Parathyroid adenoma (tissue), 2 donors: ENCODE measurements at regions not wholly inside any gene's neighbourhood (a gene's known extent, or its start where the extent isn't known, plus 50 kb on each side); places are given as distances from the start of the nearest gene placed in this dataset.

Source experiments
- H2AFZ ChIP-seq: fragments of 300-600 bp; sonication (generic); one replicate; pipeline ENCODE4 v1.7.0; 2017; ENCODE audit warnings: antibody characterized with exemption, mild to moderate bottlenecking
- H3K27ac ChIP-seq: fragments of 300-600 bp; sonication (generic); one replicate; pipeline ENCODE4 v1.7.0; 2017
- H3K27me3 ChIP-seq: fragments of 300-600 bp; sonication (generic); one replicate; pipeline ENCODE4 v1.7.0; 2017; ENCODE audit warnings: low read length; ENCODE audit not compliant: control insufficient read depth, insufficient read depth
- H3K36me3 ChIP-seq: fragments of 300-600 bp; sonication (generic); one replicate; pipeline ENCODE4 v1.7.0; 2017; ENCODE audit warnings: low read length; ENCODE audit not compliant: control insufficient read depth, insufficient read depth
- H3K4me1 ChIP-seq: fragments of 300-600 bp; sonication (generic); one replicate; pipeline ENCODE4 v1.7.0; 2017; ENCODE audit warnings: control low read depth
- H3K4me2 ChIP-seq: fragments of 300-600 bp; sonication (generic); one replicate; pipeline ENCODE4 v1.7.0; 2017; ENCODE audit warnings: low read length
- H3K4me3 ChIP-seq: fragments of 300-600 bp; sonication (generic); one replicate; pipeline ENCODE4 v1.7.0; 2017; ENCODE audit warnings: low read depth, low read length
- H3K79me2 ChIP-seq: fragments of 300-600 bp; sonication (generic); one replicate; pipeline ENCODE4 v1.7.0; 2017; ENCODE audit warnings: control low read depth
- H3K9ac ChIP-seq: fragments of 300-600 bp; sonication (generic); one replicate; pipeline ENCODE4 v1.7.0; 2017; ENCODE audit warnings: mild to moderate bottlenecking
- H3K9me3 ChIP-seq: fragments of 300-600 bp; sonication (generic); one replicate; pipeline ENCODE4 v1.7.0; 2017; ENCODE audit warnings: low read length; ENCODE audit not compliant: control insufficient read depth
- CTCF ChIP-seq: fragments of 300-600 bp; sonication (generic); IDR thresholded peaks from one replicate; pipeline ENCODE4 v1.7.0; 2017; ENCODE audit warnings: antibody characterized with exemption, mild to moderate bottlenecking
- donor health status: primary hyperparathyroidism.

- no peak for TF ChIP-seq CTCF
- H3K4me2 ChIP-seq = no peak overlapping the region
- H3K4me1 ChIP-seq = no peaks in the 10 kb centered on the region
- H3K9ac ChIP-seq = no peak overlapping the region
- H2AFZ ChIP-seq = no peak overlapping the region
- H3K27me3 ChIP-seq = no peaks in the 10 kb centered on the region
- H3K36me3 ChIP-seq = no peaks in the 10 kb centered on the region
- no peak overlapping the region for H3K27ac ChIP-seq
- no peaks in the 10 kb centered on the region for H3K79me2 ChIP-seq
- no peaks in the 10 kb centered on the region for H3K9me3 ChIP-seq
- H3K4me3 ChIP-seq = no peak overlapping the region
Observed at GRCh38 chr10:71081229-71081560, 131.2 kb upstream of the UNC5B start.

GRCh38 chr10:71081912-71082311 is 130.5 kb upstream of the UNC5B start:
- no peak for TF ChIP-seq CTCF
- no peak overlapping the region for H3K4me2 ChIP-seq
- H3K4me1 ChIP-seq = no peaks in the 10 kb centered on the region
- no peak overlapping the region for H3K4me3 ChIP-seq
- H3K9ac ChIP-seq = no peak overlapping the region
- H3K27me3 ChIP-seq = no peaks in the 10 kb centered on the region
- no peaks in the 10 kb centered on the region for H3K36me3 ChIP-seq
- H3K9me3 ChIP-seq = no peaks in the 10 kb centered on the region
- H3K27ac ChIP-seq = no peak overlapping the region
- no peaks in the 10 kb centered on the region for H3K79me2 ChIP-seq
- no peak overlapping the region for H2AFZ ChIP-seq

- Histone ChIP-seq H3K79me2 (no peaks in the 10 kb centered on the region), H3K9me3 (no peaks in the 10 kb centered on the region), H2AFZ (no peak overlapping the region), H3K4me3 (no peak overlapping the region), H3K4me1 (no peaks in the 10 kb centered on the region), H3K9ac (no peak overlapping the region), H3K4me2 (no peak overlapping the region), H3K27ac (no peak overlapping the region), H3K27me3 (no peaks in the 10 kb centered on the region), H3K36me3 (no peaks in the 10 kb centered on the region)
- no peak for TF ChIP-seq CTCF
Observed at GRCh38 chr10:71082960-71083715, 129.2 kb upstream of the UNC5B start.

GRCh38 chr10:71083716-71083975 is 128.7 kb upstream of the UNC5B start:
- Histone ChIP-seq H2AFZ (no peak overlapping the region), H3K4me1 (no peaks in the 10 kb centered on the region), H3K9ac (no peak overlapping the region), H3K27me3 (no peaks in the 10 kb centered on the region), H3K9me3 (no peaks in the 10 kb centered on the region), H3K4me2 (no peak overlapping the region), H3K79me2 (no peaks in the 10 kb centered on the region), H3K27ac (no peak overlapping the region), H3K4me3 (no peak overlapping the region), H3K36me3 (no peaks in the 10 kb centered on the region)
- no peak for TF ChIP-seq CTCF

GRCh38 chr10:71084061-71084817 is 128.1 kb upstream of the UNC5B start:
- H3K4me1 ChIP-seq = no peaks in the 10 kb centered on the region
- no peaks in the 10 kb centered on the region for H3K36me3 ChIP-seq
- H3K27me3 ChIP-seq = no peaks in the 10 kb centered on the region
- H3K27ac ChIP-seq = no peak overlapping the region
- H3K4me2 ChIP-seq = no peak overlapping the region
- H3K79me2 ChIP-seq = no peaks in the 10 kb centered on the region
- no peaks in the 10 kb centered on the region for H3K9me3 ChIP-seq
- H3K9ac ChIP-seq = no peak overlapping the region
- no peak overlapping the region for H3K4me3 ChIP-seq
- H2AFZ ChIP-seq = no peak overlapping the region
- no peak for TF ChIP-seq CTCF
